ENCODE measurements at regions not wholly inside any gene's neighbourhood (a gene's known extent, or its start where the extent isn't known, plus 50 kb on each side); places are given as distances from the start of the nearest gene placed in this dataset.

DNA sequence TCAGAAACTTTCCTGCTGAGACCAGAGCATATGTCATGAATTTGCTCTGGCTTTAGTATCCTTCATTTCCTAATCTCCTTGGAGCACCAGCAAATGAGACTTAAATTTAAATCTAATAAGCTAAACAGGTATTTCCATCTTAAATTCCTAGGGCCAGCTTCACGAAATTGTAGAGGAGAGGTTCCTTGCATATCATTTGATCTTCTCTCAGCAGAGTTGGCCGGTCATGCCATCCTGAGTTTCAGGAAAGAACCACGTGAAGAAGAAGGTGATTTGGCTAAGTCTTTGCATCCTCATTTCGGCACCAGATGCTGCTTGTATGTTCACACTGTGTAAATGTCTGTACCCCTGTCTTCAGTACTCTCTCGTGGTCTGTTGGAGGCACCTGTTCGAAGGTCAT, 370.4 kb upstream of the NBEA start:
- intact Hi-C loops (cut with micrococcal nuclease): no loop called here
- H4K20me1 ChIP-seq (ENCODE audit: control insufficient read depth, insufficient read depth, low read length, poor library complexity, severe bottlenecking): no peaks in the 10 kb centered on the region
- Mint-ChIP-seq H3K4me3 (no peak overlapping the region), H3K27me3 (no peaks in the 10 kb centered on the region), H3K27ac (no peak overlapping the region), H3K9me3 (ENCODE audit: insufficient read depth) (no peaks in the 10 kb centered on the region), H3K4me1 (no peaks in the 10 kb centered on the region)
- no peaks in the 10 kb centered on the region for H3K79me2 ChIP-seq (ENCODE audit: control insufficient read depth, insufficient read depth, low read length)
- ATAC-seq (ENCODE audit: low read depth): no peak
- no peak overlapping the region for H3K4me2 ChIP-seq (replicated peaks; ENCODE audit: low read depth, low read length, poor library complexity, severe bottlenecking)
- ChIA-PET POLR2A (no interaction called here), CTCF (no interaction called here)
- H3K27me3 ChIP-seq (replicated peaks in 1 of 4; ENCODE audit: control extremely low read depth in 1 of 4, control insufficient read depth in 3 of 4, insufficient read depth in 4 of 4, low read length in 3 of 4): no peaks in the 10 kb centered on the region
- H3K27ac ChIP-seq (ENCODE audit: low read length in 2 of 2): no peak overlapping the region
- H3K4me3 ChIP-seq (ENCODE audit: control extremely low read depth in 1 of 5, extremely low read depth in 1 of 5, insufficient read depth in 1 of 5, low read depth in 2 of 5, low read length in 4 of 5): no peak overlapping the region
- no peaks in the 10 kb centered on the region for H3K36me3 ChIP-seq (replicated peaks in 1 of 2; ENCODE audit: control extremely low read depth in 1 of 2, control insufficient read depth in 1 of 2, extremely low read depth in 1 of 2, insufficient read depth in 2 of 2, low read length in 1 of 2)
- peaks cover 0 to 11% (median 0%) of the 10 kb centered on the region in 3 donors for H3K9me3 ChIP-seq (ENCODE audit: control extremely low read depth in 1 of 3, control insufficient read depth in 2 of 3, insufficient read depth in 1 of 3, low read length in 2 of 3)
- no peak overlapping the region for H2AFZ ChIP-seq (ENCODE audit: insufficient read depth, low read depth, low read length, poor library complexity, severe bottlenecking)
- H3K9ac ChIP-seq (ENCODE audit: low read length): no peak overlapping the region
- WGBS (ENCODE audit: insufficient coverage): 65% methylated on average over 5 of the region's 6 CpGs
- no peak for TF ChIP-seq EZH2 (IDR thresholded peaks at IDR 0.05; ENCODE audit: borderline replicate concordance, insufficient read depth, low read depth, low read length, poor library complexity, severe bottlenecking)
- no peak for TF ChIP-seq CTCF (IDR thresholded peaks at IDR 0.05)
- DNase-seq: no peak
- no peaks in the 10 kb centered on the region for H3K4me1 ChIP-seq (ENCODE audit: control insufficient read depth in 2 of 2, insufficient read depth in 2 of 2, low read length in 2 of 2)

DNA sequence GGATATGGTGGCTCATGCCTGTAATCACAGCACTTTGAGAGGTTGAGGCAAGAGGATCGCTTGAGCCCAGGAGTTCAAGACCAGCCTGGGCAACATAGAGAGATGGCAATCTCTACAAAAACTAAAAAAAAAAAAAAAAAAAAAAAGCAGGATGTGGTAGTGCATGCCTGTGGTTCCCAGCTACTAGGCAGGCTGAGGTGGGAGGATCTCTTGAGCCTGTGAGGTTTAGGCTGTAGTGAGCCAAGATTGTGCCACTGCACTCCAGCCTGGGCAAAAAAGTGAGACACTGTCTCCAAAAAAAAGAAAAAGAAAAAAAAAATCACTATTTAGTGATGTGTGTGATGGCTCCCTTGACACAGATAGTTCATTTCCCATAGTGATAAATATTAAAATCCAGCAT, 365.0 kb upstream of the NBEA start:
- POLR2A ChIA-PET: no interaction called here
- Histone ChIP-seq H3K4me3 (ENCODE audit: control extremely low read depth in 1 of 5, extremely low read depth in 1 of 5, insufficient read depth in 1 of 5, low read depth in 2 of 5, low read length in 4 of 5) (no peak overlapping the region), H4K20me1 (ENCODE audit: control insufficient read depth, insufficient read depth, low read length, poor library complexity, severe bottlenecking) (no peaks in the 10 kb centered on the region), H3K4me2 (replicated peaks; ENCODE audit: low read depth, low read length, poor library complexity, severe bottlenecking) (no peak overlapping the region), H3K9me3 (ENCODE audit: control extremely low read depth in 1 of 3, control insufficient read depth in 2 of 3, insufficient read depth in 1 of 3, low read length in 2 of 3) (peaks cover 0 to 11% (median 0%) of the 10 kb centered on the region in 3 donors), H3K36me3 (replicated peaks in 1 of 2; ENCODE audit: control extremely low read depth in 1 of 2, control insufficient read depth in 1 of 2, extremely low read depth in 1 of 2, insufficient read depth in 2 of 2, low read length in 1 of 2) (no peaks in the 10 kb centered on the region), H3K9ac (ENCODE audit: low read length) (no peak overlapping the region), H2AFZ (ENCODE audit: insufficient read depth, low read depth, low read length, poor library complexity, severe bottlenecking) (no peak overlapping the region), H3K27ac (ENCODE audit: low read length in 2 of 2) (no peak overlapping the region), H3K27me3 (replicated peaks in 1 of 4; ENCODE audit: control extremely low read depth in 1 of 4, control insufficient read depth in 3 of 4, insufficient read depth in 4 of 4, low read length in 3 of 4) (no peaks in the 10 kb centered on the region), H3K79me2 (ENCODE audit: control insufficient read depth, insufficient read depth, low read length) (no peaks in the 10 kb centered on the region), H3K4me1 (ENCODE audit: control insufficient read depth in 2 of 2, insufficient read depth in 2 of 2, low read length in 2 of 2) (no peaks in the 10 kb centered on the region)
- intact Hi-C loops (cut with micrococcal nuclease): no loop called here
- TF ChIP-seq CTCF (IDR thresholded peaks at IDR 0.05) (no peak), EZH2 (IDR thresholded peaks at IDR 0.05; ENCODE audit: borderline replicate concordance, insufficient read depth, low read depth, low read length, poor library complexity, severe bottlenecking) (no peak)
- H3K9me3 Mint-ChIP-seq (ENCODE audit: insufficient read depth): no peaks in the 10 kb centered on the region
- no peak overlapping the region for H3K4me3 Mint-ChIP-seq
- no peaks in the 10 kb centered on the region for H3K4me1 Mint-ChIP-seq
- no peak overlapping the region for H3K27ac Mint-ChIP-seq
- no CpG with 5 or more reads among the region's 1 CpG for WGBS (ENCODE audit: insufficient coverage)
- CTCF ChIA-PET: no interaction called here
- DNase-seq: no peak
- ATAC-seq (ENCODE audit: low read depth): no peak
- no peaks in the 10 kb centered on the region for H3K27me3 Mint-ChIP-seq
